Keratinocyte (primary cell): ENCODE measurements at regions not wholly inside any gene's neighbourhood (a gene's known extent, or its start where the extent isn't known, plus 50 kb on each side); places are given as distances from the start of the nearest gene placed in this dataset.

Source experiments
- DNase-seq: peaks from one replicate; pipeline ENCODE4 v3.0.0-alpha.2; 2011; ENCODE audit warnings: low read depth, missing footprints, low spot score
- FAIRE-seq: peaks from 2 replicates; lab custom pipeline; 2011; peaks lifted over from hg19 to GRCh38; lab: Jason Lieb, UNC
- H2AFZ ChIP-seq: 2 replicates; pipeline ENCODE4 v1.6.0; 2012; ENCODE audit warnings: low read length, control low read depth, inconsistent platforms; ENCODE audit not compliant: control insufficient read depth
- H3K27ac ChIP-seq: 2 replicates; pipeline ENCODE4 v1.5.1; 2011; ENCODE audit warnings: low read length; ENCODE audit not compliant: control insufficient read depth, insufficient read depth
- H3K27me3 ChIP-seq: 3 replicates; pipeline ENCODE4 v1.6.0; 2011; ENCODE audit warnings: low read length; ENCODE audit not compliant: control insufficient read depth, insufficient read depth; ENCODE audit errors: extremely low read depth
- H3K36me3 ChIP-seq, 2 experiments: 2 replicates in 1 of 2; 3 replicates in 1 of 2; pipeline ENCODE4 v1.5.1; 2011; ENCODE audit warnings: low read length in 2 of 2, mild to moderate bottlenecking in 1 of 2; ENCODE audit not compliant: control insufficient read depth in 2 of 2, insufficient read depth in 2 of 2; ENCODE audit errors: extremely low read depth in 1 of 2
- H3K4me1 ChIP-seq: 3 replicates; pipeline ENCODE4 v1.5.1; 2011; ENCODE audit warnings: low read length; ENCODE audit not compliant: control insufficient read depth, insufficient read depth; ENCODE audit errors: extremely low read depth
- H3K4me2 ChIP-seq: 3 replicates; pipeline ENCODE4 v1.6.0; 2011; ENCODE audit warnings: low read depth, low read length; ENCODE audit not compliant: control insufficient read depth, insufficient read depth; ENCODE audit errors: extremely low read depth
- H3K4me3 ChIP-seq, 3 experiments: fragments of 200-600 bp in 1 of 3; sonication (generic) in 1 of 3; 2 replicates in 2 of 3; 3 replicates in 1 of 3; pipeline ENCODE4 v1.5.1; 2011 to 2016; ENCODE audit warnings: low read length in 3 of 3, mild to moderate bottlenecking in 3 of 3, control low read depth in 2 of 3, inconsistent platforms in 1 of 3, low read depth in 1 of 3, mixed read lengths in 1 of 3, mixed run types in 1 of 3, moderate library complexity in 1 of 3; ENCODE audit not compliant: control insufficient read depth in 2 of 3, insufficient read depth in 2 of 3; ENCODE audit errors: extremely low read depth in 1 of 3
- H3K79me2 ChIP-seq: 2 replicates; pipeline ENCODE4 v1.6.0; 2012; ENCODE audit warnings: low read length; ENCODE audit not compliant: control insufficient read depth, insufficient read depth
- H3K9ac ChIP-seq: 3 replicates; pipeline ENCODE4 v1.6.0; 2011; ENCODE audit warnings: low read length; ENCODE audit not compliant: control insufficient read depth, insufficient read depth; ENCODE audit errors: extremely low read depth
- H3K9me1 ChIP-seq: 3 replicates; pipeline ENCODE4 v1.6.0; 2011; ENCODE audit warnings: low read length; ENCODE audit not compliant: control insufficient read depth, insufficient read depth; ENCODE audit errors: extremely low read depth
- H3K9me3 ChIP-seq: 2 replicates; pipeline ENCODE4 v1.5.1; 2012; ENCODE audit warnings: low read depth, low read length; ENCODE audit not compliant: control insufficient read depth
- H4K20me1 ChIP-seq: 3 replicates; pipeline ENCODE4 v1.6.0; 2011; ENCODE audit warnings: low read length; ENCODE audit not compliant: control insufficient read depth, insufficient read depth; ENCODE audit errors: extremely low read depth
- CTCF ChIP-seq, 3 experiments: IDR thresholded peaks in 1 of 3; conservative IDR thresholded peaks in 1 of 3; optimal IDR thresholded peaks in 1 of 3; 2 replicates in 2 of 3; 3 replicates in 1 of 3; pipeline versions ENCODE3 to v1.5.1; 2011; ENCODE audit warnings: low read length in 3 of 3, mild to moderate bottlenecking in 3 of 3, moderate library complexity in 2 of 3, control low read depth in 1 of 3, inconsistent platforms in 1 of 3; ENCODE audit not compliant: insufficient read depth in 2 of 3; ENCODE audit errors: extremely low read depth in 1 of 3
- EZH2 ChIP-seq: IDR thresholded peaks from one replicate; pipeline ENCODE4 v1.6.1; 2012; ENCODE audit warnings: inconsistent platforms, mild to moderate bottlenecking, low read length, moderate library complexity
- dilution Hi-C: fragments of 300-500 bp; cut with MboI; formaldehyde crosslinking; loops from one replicate; pipeline ENCODE4 v1.7.0; 2020; ENCODE audit warnings: low sequenced_read_pairs; ENCODE audit not compliant: extremely low pct_ligation_motif_present

GRCh38 chr6:137637121-137637520 lies 142.9 kb upstream of the OLIG3 start:
- no peak for DNase-seq
- FAIRE-seq: peak; percentile 86
- Histone ChIP-seq H3K36me3 (no peaks in the 10 kb centered on the region), H3K4me3 (no peak overlapping the region), H3K4me2 (no peak overlapping the region), H3K9me1 (no peaks in the 10 kb centered on the region), H2AFZ (no peak overlapping the region), H3K79me2 (no peaks in the 10 kb centered on the region), H3K27me3 (no peaks in the 10 kb centered on the region), H3K27ac (no peak overlapping the region), H3K9me3 (no peaks in the 10 kb centered on the region), H3K9ac (no peak overlapping the region), H3K4me1 (peaks cover 9% of the 10 kb centered on the region), H4K20me1 (no peaks in the 10 kb centered on the region)
- TF ChIP-seq CTCF (optimal IDR thresholded peaks at IDR 0.05 in 1 of 3, IDR thresholded peaks at IDR 0.05 in 1 of 3, conservative IDR thresholded peaks at IDR 0.05 in 1 of 3; ENCODE audit: extremely low read depth in 1 of 3, insufficient read depth in 2 of 3, low read length in 3 of 3): no peak
- TF ChIP-seq EZH2: no peak
- dilution Hi-C loops: no loop called here

GRCh38 chr6:137638926-137639706 lies 144.9 kb upstream of the OLIG3 start:
- Histone ChIP-seq H3K9me1 (no peaks in the 10 kb centered on the region), H3K9me3 (no peaks in the 10 kb centered on the region), H4K20me1 (no peaks in the 10 kb centered on the region), H3K9ac (no peak overlapping the region), H3K4me2 (no peak overlapping the region), H3K27me3 (no peaks in the 10 kb centered on the region), H3K4me3 (no peak overlapping the region), H3K4me1 (peaks cover 9% of the 10 kb centered on the region), H3K36me3 (no peaks in the 10 kb centered on the region), H3K27ac (no peak overlapping the region), H3K79me2 (no peaks in the 10 kb centered on the region), H2AFZ (no peak overlapping the region)
- no peak for TF ChIP-seq EZH2
- no peak for TF ChIP-seq CTCF (optimal IDR thresholded peaks at IDR 0.05 in 1 of 3, IDR thresholded peaks at IDR 0.05 in 1 of 3, conservative IDR thresholded peaks at IDR 0.05 in 1 of 3; ENCODE audit: extremely low read depth in 1 of 3, insufficient read depth in 2 of 3, low read length in 3 of 3)
- DNase-seq (no peak), FAIRE-seq (no peak)
- dilution Hi-C loops: no loop called here
